PC-9 (cell line): ENCODE measurements at regions not wholly inside any gene's neighbourhood (a gene's known extent, or its start where the extent isn't known, plus 50 kb on each side); places are given as distances from the start of the nearest gene placed in this dataset.

Experiments
- BruUV-seq: library from RNA; stranded (reverse); fragments of 400-500 nt; replicated peaks from 2 replicates; lab custom pipeline; 2021; lab: Mats Ljungman, UMichigan
- CTCF ChIA-PET: fragments of 300-600 bp; sonication (Branson Sonifier 250); formaldehyde crosslinking; loops from one replicate; lab custom pipeline; 2022; ENCODE audit warnings: antibody characterized with exemption; lab: Charles Lee
- POLR2A ChIA-PET: fragments of 300-600 bp; sonication (Branson Sonifier 250); formaldehyde crosslinking; loops from one replicate; lab custom pipeline; 2022; ENCODE audit warnings: antibody characterized with exemption; ENCODE audit not compliant: unreplicated experiment; lab: Charles Lee
- DNase-seq, 2 experiments: peaks; one replicate each; pipeline versions ENCODE4 v3.0.0 to v3.0.0-alpha.2; 2015 to 2022; ENCODE audit warnings: mixed read lengths in 1 of 2
- H2AFZ ChIP-seq: fragments of 200-600 bp; sonication (generic); 2 replicates; pipeline ENCODE4 v1.8.1; 2017; ENCODE audit warnings: antibody characterized with exemption
- H3F3A ChIP-seq: fragments of 200-600 bp; sonication (generic); 2 replicates; pipeline ENCODE4 v1.8.1; 2017; ENCODE audit warnings: antibody characterized with exemption, mild to moderate bottlenecking, low read depth; ENCODE audit not compliant: insufficient read depth
- H3K27ac ChIP-seq: fragments of 200-600 bp; sonication (generic); 2 replicates; pipeline ENCODE4 v1.6.1; 2016; ENCODE audit warnings: mixed run types
- H3K27me3 ChIP-seq: fragments of 200-600 bp; sonication (generic); 2 replicates; pipeline ENCODE4 v1.6.1; 2016; ENCODE audit warnings: low read depth, mixed run types; ENCODE audit not compliant: insufficient read depth
- H3K36me3 ChIP-seq: fragments of 200-600 bp; sonication (generic); 2 replicates; pipeline ENCODE4 v1.6.1; 2016; ENCODE audit warnings: low read depth, mixed run types
- H3K4me1 ChIP-seq: fragments of 200-600 bp; sonication (generic); replicated peaks from 2 replicates; pipeline ENCODE4 v1.6.1; 2016; ENCODE audit warnings: mixed run types; ENCODE audit not compliant: insufficient read depth
- H3K4me2 ChIP-seq: fragments of 200-600 bp; sonication (generic); 2 replicates; pipeline ENCODE4 v1.6.1; 2017; ENCODE audit warnings: mixed run types
- H3K4me3 ChIP-seq: fragments of 200-600 bp; sonication (generic); 2 replicates; pipeline ENCODE4 v1.6.1; 2016; ENCODE audit warnings: mixed run types
- H3K79me2 ChIP-seq: fragments of 200-600 bp; sonication (generic); 2 replicates; pipeline ENCODE4 v1.6.1; 2017; ENCODE audit warnings: low read depth, mixed run types
- H3K9me2 ChIP-seq: fragments of 200-600 bp; sonication (generic); 2 replicates; pipeline ENCODE4 v1.8.1; 2017; ENCODE audit warnings: mild to moderate bottlenecking; ENCODE audit not compliant: insufficient read depth
- H3K9me3 ChIP-seq: fragments of 200-600 bp; sonication (generic); 2 replicates; pipeline ENCODE4 v1.8.1; 2016; ENCODE audit warnings: low read depth; ENCODE audit not compliant: insufficient read depth
- H4K20me1 ChIP-seq: fragments of 200-600 bp; sonication (generic); 2 replicates; pipeline ENCODE4 v1.8.1; 2017; ENCODE audit not compliant: insufficient read depth
- CTCF ChIP-seq: fragments of 200-600 bp; sonication (generic); conservative IDR thresholded peaks from 2 replicates; pipeline ENCODE4 v1.6.1; 2017; ENCODE audit warnings: mixed run types, antibody characterized with exemption, mild to moderate bottlenecking, moderate library complexity
- EZH2 ChIP-seq: fragments of 200-600 bp; sonication (generic); IDR thresholded peaks from 2 replicates; pipeline ENCODE4 v1.8.0; 2017; ENCODE audit warnings: antibody characterized with exemption, low read depth
- intact Hi-C: fragments of 100-400 bp; cut with micrococcal nuclease; formaldehyde crosslinking; loops from one replicate; pipeline ENCODE4 v1.10.0; 2022; ENCODE audit not compliant: unreplicated experiment

GRCh38 chr5:172588380-172588779 is 52.7 kb upstream of the NEURL1B start:
- no TSS peak for BruUV-seq
- no peaks in the 10 kb centered on the region for H3K9me2 ChIP-seq
- H3K4me2 ChIP-seq, result no peak overlapping the region
- no peaks in the 10 kb centered on the region for H3K36me3 ChIP-seq
- no peaks in the 10 kb centered on the region for H3K4me1 ChIP-seq
- intact Hi-C loops, result loop anchor here (10.0 kb wide), 1 partner anchor 104 kb away; no protein-coding TSS in a partner anchor
- no peak overlapping the region for H3K4me3 ChIP-seq
- H4K20me1 ChIP-seq, result no peaks in the 10 kb centered on the region; the same call in 1 of the 2 replicates
- no peak for DNase-seq
- no peaks in the 10 kb centered on the region for H3F3A ChIP-seq
- H2AFZ ChIP-seq, result no peak overlapping the region
- POLR2A ChIA-PET, result no interaction called here
- TF ChIP-seq EZH2, result no peak
- H3K9me3 ChIP-seq, result no peaks in the 10 kb centered on the region
- CTCF ChIA-PET, result interaction anchor here (0.6 kb wide), 1 partner anchor 1297 kb away, joined by 4 read pairs; no protein-coding TSS in a partner anchor
- H3K27ac ChIP-seq, result no peak overlapping the region
- H3K27me3 ChIP-seq, result peaks cover 88% of the 10 kb centered on the region
- no peaks in the 10 kb centered on the region for H3K79me2 ChIP-seq

- H3F3A ChIP-seq, result no peaks in the 10 kb centered on the region
- H3K9me2 ChIP-seq, result no peaks in the 10 kb centered on the region
- H3K9me3 ChIP-seq, result no peaks in the 10 kb centered on the region
- intact Hi-C loops, result loop anchor here (10.0 kb wide), 1 partner anchor 102 kb away; no protein-coding TSS in a partner anchor
- no peak overlapping the region for H2AFZ ChIP-seq
- peaks cover 91% of the 10 kb centered on the region for H3K27me3 ChIP-seq
- no peaks in the 10 kb centered on the region for H3K79me2 ChIP-seq
- no peaks in the 10 kb centered on the region for H4K20me1 ChIP-seq
- H3K4me2 ChIP-seq, result no peak overlapping the region
- no peak for DNase-seq
- no peak for TF ChIP-seq CTCF
- no peak for TF ChIP-seq EZH2
- CTCF ChIA-PET, result interaction anchor here (0.7 kb wide), 1 partner anchor 79 kb away, joined by 4 read pairs; no protein-coding TSS in a partner anchor
- no TSS peak for BruUV-seq
- no peak overlapping the region for H3K27ac ChIP-seq
- H3K36me3 ChIP-seq, result no peaks in the 10 kb centered on the region
- no peak overlapping the region for H3K4me3 ChIP-seq
- no peaks in the 10 kb centered on the region for H3K4me1 ChIP-seq
- POLR2A ChIA-PET, result no interaction called here
Observed at GRCh38 chr5:172587061-172587405, 54.0 kb upstream of the NEURL1B start.

GRCh38 chr5:172586125-172587060 is 54.7 kb upstream of the NEURL1B start:
- intact Hi-C loops, result loop anchor here (10.0 kb wide), 1 partner anchor 102 kb away; no protein-coding TSS in a partner anchor
- Histone ChIP-seq H3K4me3 (no peak overlapping the region), H3K79me2 (no peaks in the 10 kb centered on the region), H3K4me1 (no peaks in the 10 kb centered on the region), H3F3A (no peaks in the 10 kb centered on the region), H3K9me3 (no peaks in the 10 kb centered on the region), H3K36me3 (no peaks in the 10 kb centered on the region), H4K20me1 (no peaks in the 10 kb centered on the region), H3K4me2 (no peak overlapping the region), H2AFZ (no peak overlapping the region), H3K27me3 (peaks cover 91% of the 10 kb centered on the region), H3K27ac (no peak overlapping the region), H3K9me2 (no peaks in the 10 kb centered on the region)
- POLR2A ChIA-PET, result no interaction called here
- no TSS peak for BruUV-seq
- no peak for DNase-seq
- TF ChIP-seq EZH2, result no peak
- TF ChIP-seq CTCF, result no peak
- CTCF ChIA-PET, result interaction anchor here (0.6 to 0.7 kb wide), 3 partner anchors 80 to 291 kb away, joined by 3 to 5 read pairs (median 4); no protein-coding TSS in a partner anchor
